ENCODE measurements at regions not wholly inside any gene's neighbourhood (a gene's known extent, or its start where the extent isn't known, plus 50 kb on each side); places are given as distances from the start of the nearest gene placed in this dataset.

GRCh38 chr12:47481041-47481440 lies 224.8 kb downstream of the RPAP3 start:
- no peak for TF ChIP-seq POLR2A (IDR thresholded peaks at IDR 0.05; ENCODE audit: low read depth, low read length)
- no peak for TF ChIP-seq TAF1 (IDR thresholded peaks at IDR 0.05; ENCODE audit: low read depth, low read length)
